Astrocyte (in vitro differentiated cells and primary cell): ENCODE measurements at regions not wholly inside any gene's neighbourhood (a gene's known extent, or its start where the extent isn't known, plus 50 kb on each side); places are given as distances from the start of the nearest gene placed in this dataset.

Experiments
- DNase-seq: peaks from one replicate; pipeline ENCODE4 v3.0.0-alpha.2; 2010; ENCODE audit warnings: low read depth
- FAIRE-seq: peaks from 2 replicates; lab custom pipeline; 2011; peaks lifted over from hg19 to GRCh38; lab: Jason Lieb, UNC
- H2AFZ ChIP-seq: 2 replicates; pipeline ENCODE4 v1.6.0; 2012; ENCODE audit warnings: low read depth, low read length, inconsistent platforms
- H3K27ac ChIP-seq: 2 replicates; pipeline ENCODE4 v1.5.1; 2011; ENCODE audit warnings: low read depth, low read length, inconsistent platforms
- H3K27me3 ChIP-seq: 2 replicates; pipeline ENCODE4 v1.6.0; 2011; ENCODE audit warnings: low read length, inconsistent platforms; ENCODE audit not compliant: insufficient read depth
- H3K36me3 ChIP-seq: 2 replicates; pipeline ENCODE4 v1.5.1; 2011; ENCODE audit warnings: low read length, inconsistent platforms; ENCODE audit not compliant: insufficient read depth
- H3K4me1 ChIP-seq: 2 replicates; pipeline ENCODE4 v1.5.1; 2011; ENCODE audit warnings: low read length, inconsistent platforms; ENCODE audit not compliant: insufficient read depth
- H3K4me2 ChIP-seq: 2 replicates; pipeline ENCODE4 v1.6.0; 2012; ENCODE audit warnings: low read length, inconsistent platforms
- H3K4me3 ChIP-seq: 2 replicates; pipeline ENCODE4 v1.5.1; 2011; ENCODE audit warnings: low read depth, mild to moderate bottlenecking, low read length, inconsistent platforms; ENCODE audit not compliant: insufficient read depth
- H3K79me2 ChIP-seq: 2 replicates; pipeline ENCODE4 v1.6.0; 2012; ENCODE audit warnings: mild to moderate bottlenecking, low read length, inconsistent platforms; ENCODE audit not compliant: insufficient read depth
- H3K9ac ChIP-seq: 2 replicates; pipeline ENCODE4 v1.6.0; 2012; ENCODE audit warnings: mild to moderate bottlenecking, low read length, inconsistent platforms
- H3K9me3 ChIP-seq: 2 replicates; pipeline ENCODE4 v1.5.1; 2012; ENCODE audit warnings: low read depth, mild to moderate bottlenecking, low read length, inconsistent platforms; ENCODE audit not compliant: insufficient read depth
- H4K20me1 ChIP-seq: 2 replicates; pipeline ENCODE4 v1.6.0; 2012; ENCODE audit warnings: low read length, inconsistent platforms; ENCODE audit not compliant: insufficient read depth
- H3K27ac Mint-ChIP-seq: one replicate; pipeline ENCODE4 v1.8.0; 2021; ENCODE audit warnings: mild to moderate bottlenecking, mixed read lengths; ENCODE audit not compliant: unreplicated experiment
- H3K27me3 Mint-ChIP-seq: one replicate; pipeline ENCODE4 v1.8.0; 2021; ENCODE audit warnings: low read depth, mixed read lengths; ENCODE audit not compliant: unreplicated experiment
- H3K36me3 Mint-ChIP-seq: one replicate; pipeline ENCODE4 v1.8.0; 2021; ENCODE audit warnings: low read depth, mixed read lengths; ENCODE audit not compliant: unreplicated experiment
- H3K4me1 Mint-ChIP-seq: one replicate; pipeline ENCODE4 v1.8.0; 2021; ENCODE audit warnings: low read depth, mixed read lengths; ENCODE audit not compliant: unreplicated experiment
- H3K4me3 Mint-ChIP-seq: one replicate; pipeline ENCODE4 v1.8.0; 2021; ENCODE audit warnings: mild to moderate bottlenecking, moderate library complexity, mixed read lengths; ENCODE audit not compliant: unreplicated experiment
- H3K9me3 Mint-ChIP-seq: one replicate; pipeline ENCODE4 v1.8.0; 2021; ENCODE audit warnings: mild to moderate bottlenecking, mixed read lengths; ENCODE audit not compliant: unreplicated experiment
- CTCF ChIP-seq: IDR thresholded peaks from 2 replicates; pipeline ENCODE4 v1.5.1; 2011; ENCODE audit warnings: low read depth, mild to moderate bottlenecking, inconsistent platforms, low read length, moderate library complexity; ENCODE audit not compliant: insufficient read depth
- EZH2 ChIP-seq: IDR thresholded peaks from 2 replicates; pipeline ENCODE4 v1.6.1; 2012; ENCODE audit warnings: mild to moderate bottlenecking, low read length, inconsistent platforms; ENCODE audit not compliant: insufficient read depth

- no peak for DNase-seq
- Histone ChIP-seq H3K36me3 (no peaks in the 10 kb centered on the region), H3K4me3 (no peak overlapping the region), H3K4me2 (no peak overlapping the region), H3K27me3 (no peaks in the 10 kb centered on the region), H3K27ac (no peak overlapping the region), H3K4me1 (no peaks in the 10 kb centered on the region), H4K20me1 (no peaks in the 10 kb centered on the region), H2AFZ (no peak overlapping the region), H3K9ac (no peak overlapping the region), H3K9me3 (no peaks in the 10 kb centered on the region), H3K79me2 (no peaks in the 10 kb centered on the region)
- no peak for TF ChIP-seq CTCF
- H3K4me3 Mint-ChIP-seq, result no peak overlapping the region
- no peaks in the 10 kb centered on the region for H3K4me1 Mint-ChIP-seq
- H3K27ac Mint-ChIP-seq, result no peak overlapping the region
- peaks cover 2% of the 10 kb centered on the region for H3K9me3 Mint-ChIP-seq
- H3K36me3 Mint-ChIP-seq, result no peaks in the 10 kb centered on the region
- peaks cover 2% of the 10 kb centered on the region for H3K27me3 Mint-ChIP-seq
- FAIRE-seq, result no peak
Observed at GRCh38 chr10:74760086-74760979, 66.1 kb upstream of the KAT6B start.

- H3K27me3 Mint-ChIP-seq, result peaks cover 2% of the 10 kb centered on the region
- H2AFZ ChIP-seq, result no peak overlapping the region
- FAIRE-seq (no peak), DNase-seq (no peak)
- H3K4me3 ChIP-seq, result no peak overlapping the region
- H3K27ac Mint-ChIP-seq, result no peak overlapping the region
- H3K79me2 ChIP-seq, result no peaks in the 10 kb centered on the region
- no peaks in the 10 kb centered on the region for H3K4me1 ChIP-seq
- H3K4me3 Mint-ChIP-seq, result no peak overlapping the region
- no peaks in the 10 kb centered on the region for H3K36me3 ChIP-seq
- no peaks in the 10 kb centered on the region for H3K27me3 ChIP-seq
- no peaks in the 10 kb centered on the region for H3K9me3 ChIP-seq
- H3K27ac ChIP-seq, result no peak overlapping the region
- no peaks in the 10 kb centered on the region for H4K20me1 ChIP-seq
- no peak overlapping the region for H3K4me2 ChIP-seq
- H3K9ac ChIP-seq, result no peak overlapping the region
- no peaks in the 10 kb centered on the region for H3K9me3 Mint-ChIP-seq
- H3K36me3 Mint-ChIP-seq, result no peaks in the 10 kb centered on the region
- TF ChIP-seq EZH2 (no peak), CTCF (no peak)
- peaks cover 5% of the 10 kb centered on the region for H3K4me1 Mint-ChIP-seq
Observed at GRCh38 chr10:74763934-74764591, 62.3 kb upstream of the KAT6B start.
